Medulla oblongata (tissue), 1 donor: ENCODE measurements at regions not wholly inside any gene's neighbourhood (a gene's known extent, or its start where the extent isn't known, plus 50 kb on each side); places are given as distances from the start of the nearest gene placed in this dataset.

Source experiments
- DNase-seq: peaks from one replicate; pipeline ENCODE4 v3.0.0-alpha.2; 2015; ENCODE audit errors: extremely low spot score

DNA sequence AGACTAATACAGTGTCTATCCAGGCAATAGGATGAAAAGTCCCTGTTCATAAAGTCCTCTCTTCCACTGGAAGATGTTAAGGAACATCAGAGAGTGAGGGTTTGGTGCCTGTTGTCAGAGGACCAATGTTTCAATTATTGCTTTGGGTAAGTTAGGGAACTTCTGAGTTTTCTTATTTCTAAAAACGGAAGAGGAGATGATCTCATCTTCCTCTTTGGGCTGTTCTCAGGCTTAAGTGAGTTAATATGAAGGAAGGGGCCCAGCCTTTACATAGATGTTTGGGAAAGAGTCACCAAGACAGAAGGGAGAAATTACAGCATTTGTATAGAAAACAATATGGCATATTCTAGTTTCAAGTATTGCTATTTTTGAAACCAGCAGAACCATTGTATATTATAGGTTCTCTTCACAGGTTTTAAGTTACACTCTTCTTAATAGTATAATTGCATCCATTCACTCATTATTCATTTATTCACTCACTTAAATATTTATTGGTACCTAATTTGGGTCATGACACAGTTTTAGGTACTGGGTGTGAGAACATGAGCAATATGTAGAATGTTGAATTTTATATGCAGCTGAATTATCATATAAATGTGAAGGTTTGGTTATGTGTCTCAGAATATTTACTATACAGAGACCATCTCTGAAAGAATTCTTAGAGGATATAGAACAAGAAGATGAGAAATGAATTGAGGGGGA is 68.5 kb upstream of the LRIG3 start:
- DNase-seq = no peak

DNA sequence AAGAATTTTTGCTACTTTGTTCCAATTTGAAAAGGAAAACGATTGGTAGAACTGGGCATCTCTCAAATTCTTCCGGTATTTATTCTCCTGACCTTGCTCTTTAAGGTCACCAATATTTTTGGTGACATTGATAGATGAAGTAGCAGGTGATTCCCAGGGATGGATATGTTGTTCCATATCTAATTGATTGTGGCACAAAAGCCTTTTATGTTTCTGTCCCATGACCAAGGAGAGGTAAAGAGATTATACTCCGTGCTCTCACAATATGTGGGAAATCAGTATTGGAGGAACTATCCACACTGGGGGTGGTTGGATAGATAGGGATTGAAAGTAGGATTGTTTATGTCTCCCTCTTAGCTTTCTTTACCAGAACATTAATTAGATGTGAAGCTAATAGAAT is 61.7 kb upstream of the LRIG3 start:
- no peak for DNase-seq

DNA sequence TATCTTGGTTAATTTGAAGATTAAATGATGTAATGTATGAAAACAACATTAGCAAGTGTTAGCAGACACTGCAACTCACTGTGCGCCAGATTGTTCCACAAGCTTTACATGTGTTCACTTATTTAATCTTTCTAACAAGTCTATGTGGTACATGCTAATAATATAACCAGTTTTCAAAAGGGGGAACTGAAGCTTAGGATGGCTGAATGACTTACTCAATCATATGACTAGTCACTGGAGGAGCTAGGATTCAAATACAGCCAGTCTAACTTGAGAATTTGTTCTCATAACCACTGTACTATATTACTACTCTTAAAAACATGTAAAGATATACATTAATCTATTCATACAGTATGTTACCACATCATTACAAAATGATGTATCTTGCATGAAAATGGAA is 60.5 kb upstream of the LRIG3 start:
- no peak for DNase-seq

DNA sequence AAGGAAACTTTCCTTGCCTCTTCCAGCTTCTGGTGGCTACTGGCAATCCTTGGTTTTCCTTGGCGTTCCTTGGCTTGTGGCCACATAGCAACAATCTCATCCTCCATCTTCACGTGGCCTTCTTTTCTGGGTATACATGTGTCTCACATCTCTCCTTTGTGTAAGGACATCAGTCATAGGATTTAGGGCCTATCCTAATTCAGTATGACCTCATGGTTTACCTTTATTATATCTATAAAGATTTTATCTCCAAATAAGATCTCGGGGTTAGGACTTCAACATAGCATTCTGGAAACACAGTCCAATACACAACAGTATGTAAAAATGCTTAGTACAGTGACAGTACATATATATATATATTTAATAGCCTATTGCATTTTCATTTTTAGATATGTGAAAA is 58.4 kb upstream of the LRIG3 start:
- DNase-seq = no peak

DNA sequence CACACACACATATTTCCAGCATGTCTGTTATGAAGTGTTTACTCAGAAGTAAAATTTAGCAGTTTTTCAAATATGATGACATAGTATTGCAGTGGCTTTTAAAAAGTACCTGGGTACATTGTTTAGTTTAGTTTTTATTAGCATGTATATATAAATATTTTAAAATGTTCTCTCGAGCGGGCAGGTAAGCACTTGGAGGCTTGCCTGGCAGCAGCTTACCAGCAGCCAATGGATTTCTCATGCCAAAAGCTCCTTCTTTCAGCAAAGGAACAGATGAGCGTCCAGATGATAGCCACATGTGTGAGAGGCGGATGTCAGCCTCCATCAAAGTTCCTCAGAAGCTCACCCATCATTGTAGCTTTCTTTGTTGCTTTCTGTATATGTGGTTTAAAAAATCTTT is 57.2 kb upstream of the LRIG3 start:
- no peak for DNase-seq

DNA sequence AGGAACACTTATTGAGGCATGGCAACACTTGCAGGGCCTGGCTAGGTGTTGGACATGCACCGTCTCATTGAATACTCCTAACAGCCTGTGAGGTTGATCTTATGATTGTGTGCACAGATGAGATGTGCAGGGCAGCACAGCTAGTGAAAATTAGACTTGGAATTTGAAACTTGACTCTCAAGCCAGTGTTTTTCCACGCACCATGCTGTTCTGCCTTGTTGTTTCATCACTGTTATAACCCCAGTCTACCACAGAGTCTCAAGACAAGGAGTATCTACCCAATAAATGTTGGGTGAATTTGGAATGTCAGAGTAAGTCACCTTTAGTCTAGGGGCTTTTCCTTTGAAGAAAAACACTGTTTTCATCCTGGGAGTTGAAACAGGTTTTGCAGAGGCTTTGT is 55.8 kb upstream of the LRIG3 start:
- no peak for DNase-seq
